ENCODE measurements at regions not wholly inside any gene's neighbourhood (a gene's known extent, or its start where the extent isn't known, plus 50 kb on each side); places are given as distances from the start of the nearest gene placed in this dataset.

DNA sequence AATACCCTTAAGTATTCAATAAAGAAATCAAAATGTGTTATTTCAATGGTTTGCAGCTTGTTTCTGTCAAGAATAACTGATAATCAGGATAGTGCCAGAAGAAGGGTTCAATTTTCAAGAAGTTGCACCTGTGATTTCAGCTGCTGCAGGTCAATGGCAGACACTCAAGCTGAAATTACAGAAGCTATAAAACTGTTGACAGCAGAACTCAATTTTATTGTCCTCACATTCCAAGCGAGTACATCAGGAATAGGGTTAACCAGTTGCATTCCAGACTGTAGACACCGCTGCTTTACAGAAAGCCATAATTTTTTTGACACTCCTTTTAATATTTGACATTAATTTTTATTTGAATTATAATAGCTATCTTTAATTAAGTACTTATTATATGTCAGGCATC, 364.1 kb downstream of the CGGBP1 start:
- TF ChIP-seq, protein P1, sequence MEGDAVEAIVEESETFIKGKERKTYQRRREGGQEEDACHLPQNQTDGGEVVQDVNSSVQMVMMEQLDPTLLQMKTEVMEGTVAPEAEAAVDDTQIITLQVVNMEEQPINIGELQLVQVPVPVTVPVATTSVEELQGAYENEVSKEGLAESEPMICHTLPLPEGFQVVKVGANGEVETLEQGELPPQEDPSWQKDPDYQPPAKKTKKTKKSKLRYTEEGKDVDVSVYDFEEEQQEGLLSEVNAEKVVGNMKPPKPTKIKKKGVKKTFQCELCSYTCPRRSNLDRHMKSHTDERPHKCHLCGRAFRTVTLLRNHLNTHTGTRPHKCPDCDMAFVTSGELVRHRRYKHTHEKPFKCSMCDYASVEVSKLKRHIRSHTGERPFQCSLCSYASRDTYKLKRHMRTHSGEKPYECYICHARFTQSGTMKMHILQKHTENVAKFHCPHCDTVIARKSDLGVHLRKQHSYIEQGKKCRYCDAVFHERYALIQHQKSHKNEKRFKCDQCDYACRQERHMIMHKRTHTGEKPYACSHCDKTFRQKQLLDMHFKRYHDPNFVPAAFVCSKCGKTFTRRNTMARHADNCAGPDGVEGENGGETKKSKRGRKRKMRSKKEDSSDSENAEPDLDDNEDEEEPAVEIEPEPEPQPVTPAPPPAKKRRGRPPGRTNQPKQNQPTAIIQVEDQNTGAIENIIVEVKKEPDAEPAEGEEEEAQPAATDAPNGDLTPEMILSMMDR (IDR thresholded peaks at IDR 0.05) = no peak
- no peak for TF ChIP-seq EP300 (IDR thresholded peaks at IDR 0.05)
